Neuronal stem cell (in vitro differentiated cells): ENCODE measurements at regions not wholly inside any gene's neighbourhood (a gene's known extent, or its start where the extent isn't known, plus 50 kb on each side); places are given as distances from the start of the nearest gene placed in this dataset.

Source experiments
- DNase-seq: peaks from one replicate; pipeline ENCODE4 v3.0.0-alpha.2; 2013; ENCODE audit warnings: low spot score
- H2AFZ ChIP-seq: one replicate; pipeline ENCODE4 v1.6.1; 2013; ENCODE audit warnings: mild to moderate bottlenecking, low read length, inconsistent platforms
- H2AK5ac ChIP-seq: 2 replicates; pipeline ENCODE4 v1.6.1; 2013; ENCODE audit warnings: low read depth, mild to moderate bottlenecking, inconsistent platforms, low read length, moderate library complexity, mixed read lengths
- H2BK120ac ChIP-seq: 2 replicates; pipeline ENCODE4 v1.6.1; 2013; ENCODE audit warnings: low read depth, mild to moderate bottlenecking, inconsistent platforms, low read length, moderate library complexity, mixed read lengths
- H2BK12ac ChIP-seq: one replicate; pipeline ENCODE4 v1.6.1; 2013; ENCODE audit warnings: low read length, inconsistent platforms
- H2BK15ac ChIP-seq: 2 replicates; pipeline ENCODE4 v1.6.1; 2013; ENCODE audit warnings: mild to moderate bottlenecking, low read length, inconsistent platforms, mixed read lengths
- H2BK5ac ChIP-seq: one replicate; pipeline ENCODE4 v1.6.1; 2013; ENCODE audit warnings: inconsistent platforms, mild to moderate bottlenecking, low read length, moderate library complexity
- H3K14ac ChIP-seq: one replicate; pipeline ENCODE4 v1.6.1; 2013; ENCODE audit warnings: low read length, inconsistent platforms
- H3K18ac ChIP-seq: 2 replicates; pipeline ENCODE4 v1.6.1; 2013; ENCODE audit warnings: low read length, inconsistent platforms
- H3K23ac ChIP-seq: 2 replicates; pipeline ENCODE4 v1.6.1; 2013; ENCODE audit warnings: low read depth, mild to moderate bottlenecking, mixed read lengths, low read length, inconsistent platforms; ENCODE audit not compliant: poor library complexity
- H3K27ac ChIP-seq: replicated peaks from 3 replicates; pipeline ENCODE4 v1.5.1; 2013; ENCODE audit warnings: low read length, inconsistent platforms
- H3K27me3 ChIP-seq, 3 experiments: 2 replicates each; pipeline ENCODE4 v1.6.1; 2013; ENCODE audit warnings: low read length in 3 of 3, mild to moderate bottlenecking in 2 of 3, inconsistent platforms in 1 of 3, low read depth in 1 of 3, mixed read lengths in 1 of 3, moderate library complexity in 1 of 3; ENCODE audit not compliant: control insufficient read depth in 3 of 3, insufficient read depth in 3 of 3
- H3K36me3 ChIP-seq, 2 donors: replicated peaks in 1 of 2; 2 replicates each; pipeline ENCODE4 v1.6.1; 2013; ENCODE audit warnings: low read length in 2 of 2; ENCODE audit not compliant: control insufficient read depth in 2 of 2, insufficient read depth in 2 of 2
- H3K4ac ChIP-seq: 2 replicates; pipeline ENCODE4 v1.6.1; 2013; ENCODE audit warnings: inconsistent platforms, mild to moderate bottlenecking, low read length, moderate library complexity
- H3K4me1 ChIP-seq, 2 donors: 1 replicate in 1 of 2; 2 replicates in 1 of 2; pipeline ENCODE4 v1.6.1; 2013; ENCODE audit warnings: low read length in 2 of 2, low read depth in 1 of 2; ENCODE audit not compliant: control insufficient read depth in 2 of 2, insufficient read depth in 1 of 2
- H3K4me2 ChIP-seq: one replicate; pipeline ENCODE4 v1.6.1; 2013; ENCODE audit warnings: mild to moderate bottlenecking, low read length, inconsistent platforms; ENCODE audit not compliant: insufficient read depth, poor library complexity, severe bottlenecking
- H3K4me3 ChIP-seq, 2 donors: 2 replicates each; pipeline ENCODE4 v1.5.1; 2013; ENCODE audit warnings: low read length in 2 of 2, mild to moderate bottlenecking in 2 of 2, inconsistent platforms in 1 of 2, moderate library complexity in 1 of 2
- H3K79me1 ChIP-seq: one replicate; pipeline ENCODE4 v1.6.1; 2013; ENCODE audit warnings: low read depth, mild to moderate bottlenecking, inconsistent platforms, low read length, moderate library complexity
- H3K9ac ChIP-seq: one replicate; pipeline ENCODE4 v1.6.1; 2013; ENCODE audit warnings: mild to moderate bottlenecking, low read depth, low read length, inconsistent platforms; ENCODE audit not compliant: poor library complexity
- H3K9me3 ChIP-seq, 2 donors: replicated peaks in 1 of 2; 2 replicates each; pipeline versions ENCODE3 to v1.6.1; 2013; ENCODE audit warnings: low read length in 2 of 2, mild to moderate bottlenecking in 2 of 2, inconsistent platforms in 1 of 2, low read depth in 1 of 2, mixed read lengths in 1 of 2, moderate library complexity in 1 of 2; ENCODE audit not compliant: control insufficient read depth in 2 of 2, insufficient read depth in 1 of 2
- H4K8ac ChIP-seq: one replicate; pipeline ENCODE4 v1.6.1; 2013; ENCODE audit warnings: low read depth, mild to moderate bottlenecking, inconsistent platforms, low read length, moderate library complexity
- H4K91ac ChIP-seq: one replicate; pipeline ENCODE4 v1.6.1; 2013; ENCODE audit warnings: low read length, low read depth, mild to moderate bottlenecking, inconsistent platforms; ENCODE audit not compliant: poor library complexity
- WGBS, 2 donors: extraction: QIAGEN DNeasy Blood & Tissue Kit; methylation state at CpG; one replicate each; pipeline ENCODE4 v1.1.7; 2013; ENCODE audit warnings: missing lambda C conversion rate in 2 of 2, mixed read lengths in 1 of 2; ENCODE audit not compliant: insufficient read length in 2 of 2, insufficient replicate concordance in 1 of 2; ENCODE audit errors: extremely low coverage in 2 of 2; 5-methylcytosine and 5-hydroxymethylcytosine counted together

- Histone ChIP-seq H3K27ac (no peak overlapping the region), H3K9ac (no peak overlapping the region), H2BK12ac (no peak overlapping the region), H3K27me3 (no peaks in the 10 kb centered on the region), H3K18ac (no peak overlapping the region), H3K9me3 (peaks cover 0 to 7% of the 10 kb centered on the region in 2 donors), H3K79me1 (no peaks in the 10 kb centered on the region), H3K4ac (no peak overlapping the region), H2AFZ (no peak overlapping the region), H2BK5ac (no peak overlapping the region), H4K8ac (no peak overlapping the region), H3K36me3 (no peaks in the 10 kb centered on the region), H2AK5ac (no peak overlapping the region), H3K23ac (no peak overlapping the region), H3K4me1 (peaks cover under 1 to 8% of the 10 kb centered on the region in 2 donors), H3K4me2 (no peak overlapping the region), H2BK15ac (no peak overlapping the region), H3K14ac (no peak overlapping the region), H2BK120ac (no peak overlapping the region), H4K91ac (no peak overlapping the region), H3K4me3 (no peak overlapping the region)
- DNase-seq, result no peak
- WGBS, 2 donors, result no CpG with 5 or more reads among the region's 6 CpGs
Observed at GRCh38 chr6:3900744-3901336, 51.7 kb downstream of the FAM50B start.

GRCh38 chr6:3902871-3903648 lies 53.9 kb downstream of the FAM50B start:
- H3K4ac ChIP-seq, result no peak overlapping the region
- H2BK12ac ChIP-seq, result no peak overlapping the region
- H3K27ac ChIP-seq, result no peak overlapping the region
- H4K91ac ChIP-seq, result no peak overlapping the region
- H3K9me3 ChIP-seq, result peaks cover 0 to 7% of the 10 kb centered on the region in 2 donors
- no peak for DNase-seq
- H3K9ac ChIP-seq, result no peak overlapping the region
- no peak overlapping the region for H4K8ac ChIP-seq
- H3K36me3 ChIP-seq, result no peaks in the 10 kb centered on the region
- no peaks in the 10 kb centered on the region for H3K79me1 ChIP-seq
- no CpG with 5 or more reads among the region's 10 CpGs for WGBS, 2 donors
- H2BK120ac ChIP-seq, result no peak overlapping the region
- no peak overlapping the region for H3K23ac ChIP-seq
- peaks cover 6 to 18% of the 10 kb centered on the region in 2 donors for H3K4me1 ChIP-seq
- no peak overlapping the region for H2BK15ac ChIP-seq
- H3K27me3 ChIP-seq, result no peaks in the 10 kb centered on the region
- no peak overlapping the region for H3K14ac ChIP-seq
- H3K4me3 ChIP-seq, result no peak overlapping the region
- H3K4me2 ChIP-seq, result no peak overlapping the region
- H2AFZ ChIP-seq, result no peak overlapping the region
- H2AK5ac ChIP-seq, result no peak overlapping the region
- H3K18ac ChIP-seq, result no peak overlapping the region
- no peak overlapping the region for H2BK5ac ChIP-seq

- no CpG with 5 or more reads among the region's 3 CpGs for WGBS, 2 donors
- Histone ChIP-seq H2AK5ac (no peak overlapping the region), H3K36me3 (no peaks in the 10 kb centered on the region), H2AFZ (no peak overlapping the region), H3K4me3 (no peak overlapping the region), H2BK12ac (no peak overlapping the region), H2BK5ac (no peak overlapping the region), H3K9me3 (no peaks in the 10 kb centered on the region), H2BK15ac (no peak overlapping the region), H3K27ac (no peak overlapping the region), H3K4me2 (no peak overlapping the region), H2BK120ac (no peak overlapping the region), H3K18ac (no peak overlapping the region), H3K4ac (no peak overlapping the region), H3K79me1 (no peaks in the 10 kb centered on the region), H3K14ac (no peak overlapping the region), H4K8ac (no peak overlapping the region), H3K23ac (no peak overlapping the region), H3K27me3 (no peaks in the 10 kb centered on the region), H3K4me1 (peaks cover 6 to 18% of the 10 kb centered on the region in 2 donors), H4K91ac (no peak overlapping the region), H3K9ac (no peak overlapping the region)
- DNase-seq, result no peak
Observed at GRCh38 chr6:3904518-3904917, 55.3 kb downstream of the FAM50B start.

- WGBS, 2 donors, result no CpG with 5 or more reads among the region's 26 CpGs
- H3K23ac ChIP-seq, result no peak overlapping the region
- H3K36me3 ChIP-seq, result no peaks in the 10 kb centered on the region
- H3K79me1 ChIP-seq, result no peaks in the 10 kb centered on the region
- H3K9ac ChIP-seq, result no peak overlapping the region
- H3K27ac ChIP-seq, result no peak overlapping the region
- H2AK5ac ChIP-seq, result no peak overlapping the region
- H3K27me3 ChIP-seq, result no peaks in the 10 kb centered on the region
- H2AFZ ChIP-seq, result peak overlapping the region; percentile 63
- H2BK5ac ChIP-seq, result no peak overlapping the region
- H4K8ac ChIP-seq, result no peak overlapping the region
- no peak overlapping the region for H3K4me3 ChIP-seq
- H2BK12ac ChIP-seq, result no peak overlapping the region
- no peaks in the 10 kb centered on the region for H3K9me3 ChIP-seq
- H4K91ac ChIP-seq, result no peak overlapping the region
- H3K18ac ChIP-seq, result no peak overlapping the region
- H3K4me2 ChIP-seq, result no peak overlapping the region
- peak; percentile 37 for DNase-seq
- H3K14ac ChIP-seq, result no peak overlapping the region
- H3K4me1 ChIP-seq, result peaks cover 11 to 29% of the 10 kb centered on the region in 2 donors
- H3K4ac ChIP-seq, result no peak overlapping the region
- H2BK15ac ChIP-seq, result no peak overlapping the region
- H2BK120ac ChIP-seq, result no peak overlapping the region
Observed at GRCh38 chr6:3905945-3906845, 57.0 kb downstream of the FAM50B start.
